Nephron (organoid): ENCODE measurements at regions not wholly inside any gene's neighbourhood (a gene's known extent, or its start where the extent isn't known, plus 50 kb on each side); places are given as distances from the start of the nearest gene placed in this dataset.

Experiments used
- H3K27ac Mint-ChIP-seq, 3 experiments: 2 replicates each; pipeline ENCODE4 v1.8.0; 2020; ENCODE audit warnings: mixed read lengths in 3 of 3, mild to moderate bottlenecking in 2 of 3, moderate library complexity in 1 of 3
- H3K27me3 Mint-ChIP-seq: 2 replicates; pipeline ENCODE4 v1.8.0; 2021; ENCODE audit warnings: low read depth, mild to moderate bottlenecking, moderate library complexity, mixed read lengths
- H3K36me3 Mint-ChIP-seq: 2 replicates; pipeline ENCODE4 v1.8.0; 2020; ENCODE audit warnings: low read depth, mixed read lengths
- H3K4me1 Mint-ChIP-seq: 2 replicates; pipeline ENCODE4 v1.8.0; 2020; ENCODE audit warnings: mixed read lengths
- H3K4me3 Mint-ChIP-seq, 3 experiments: 2 replicates each; pipeline ENCODE4 v1.8.0; 2020; ENCODE audit warnings: mild to moderate bottlenecking in 3 of 3, mixed read lengths in 3 of 3, moderate library complexity in 2 of 3
- H3K9me3 Mint-ChIP-seq: 2 replicates; pipeline ENCODE4 v1.8.0; 2020; ENCODE audit warnings: mixed read lengths
- CTCF ChIP-seq, 3 experiments: fragments of 200-600 bp; sonication (generic); IDR thresholded peaks; one replicate each; pipeline ENCODE4 v1.5.0; 2021; ENCODE audit warnings: antibody characterized with exemption in 3 of 3; ENCODE audit not compliant: unreplicated experiment in 3 of 3

DNA sequence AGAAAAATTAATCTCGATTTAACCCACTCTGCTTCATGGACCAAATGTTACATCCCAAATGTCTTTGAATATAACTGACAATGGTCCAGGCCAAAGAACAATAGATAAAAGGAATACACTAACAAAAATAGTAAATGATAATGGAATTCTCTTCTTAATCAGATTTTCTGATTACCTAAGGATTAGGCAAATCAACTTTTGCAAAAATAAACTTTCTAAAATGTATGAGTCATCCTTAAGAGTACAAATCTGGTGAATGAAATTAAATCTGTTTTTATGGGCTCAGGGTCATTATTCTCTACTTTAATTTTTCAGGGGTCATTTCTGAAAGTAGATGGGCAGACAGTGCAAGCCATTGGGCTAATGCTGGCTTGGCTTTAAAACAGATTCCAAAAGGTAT lies 102.1 kb upstream of the FAM13C start:
- no peak for TF ChIP-seq CTCF (IDR thresholded peaks at IDR 0.05; ENCODE audit: unreplicated experiment in 3 of 3)
- Mint-ChIP-seq H3K4me3 (no peak overlapping the region), H3K27ac (no peak overlapping the region), H3K9me3 (peaks cover 15% of the 10 kb centered on the region), H3K4me1 (no peaks in the 10 kb centered on the region), H3K27me3 (no peaks in the 10 kb centered on the region), H3K36me3 (no peaks in the 10 kb centered on the region)

DNA sequence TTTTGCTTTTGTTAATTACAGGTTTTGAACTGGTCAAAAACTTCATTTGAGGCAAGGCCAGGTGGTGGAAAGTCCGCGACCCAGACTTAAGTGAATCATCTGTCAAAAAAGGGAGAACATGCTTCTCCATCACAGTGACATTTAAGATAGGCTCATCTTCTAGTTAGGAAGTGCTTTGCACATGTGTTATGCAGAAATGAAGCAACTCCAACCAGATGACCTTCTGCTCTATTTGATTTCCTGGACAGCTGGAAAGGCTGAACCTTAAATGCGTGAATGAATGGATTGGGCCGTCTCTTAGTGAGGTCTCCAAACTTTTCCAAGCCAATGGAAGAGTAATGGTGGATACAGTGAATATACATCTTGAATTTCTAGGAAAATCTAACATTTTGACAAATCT lies 101.6 kb upstream of the FAM13C start:
- Mint-ChIP-seq H3K4me3 (no peak overlapping the region), H3K4me1 (no peaks in the 10 kb centered on the region), H3K27ac (no peak overlapping the region), H3K27me3 (no peaks in the 10 kb centered on the region), H3K36me3 (no peaks in the 10 kb centered on the region), H3K9me3 (peaks cover 10% of the 10 kb centered on the region)
- TF ChIP-seq CTCF (IDR thresholded peaks at IDR 0.05; ENCODE audit: unreplicated experiment in 3 of 3): no peak

GRCh38 chr10:59460601-59461000 lies 98.3 kb upstream of the FAM13C start:
- Mint-ChIP-seq H3K4me1 (no peaks in the 10 kb centered on the region), H3K27me3 (peaks cover 2% of the 10 kb centered on the region), H3K4me3 (no peak overlapping the region), H3K36me3 (no peaks in the 10 kb centered on the region), H3K9me3 (no peaks in the 10 kb centered on the region), H3K27ac (no peak overlapping the region)
- no peak for TF ChIP-seq CTCF (IDR thresholded peaks at IDR 0.05; ENCODE audit: unreplicated experiment in 3 of 3)

DNA sequence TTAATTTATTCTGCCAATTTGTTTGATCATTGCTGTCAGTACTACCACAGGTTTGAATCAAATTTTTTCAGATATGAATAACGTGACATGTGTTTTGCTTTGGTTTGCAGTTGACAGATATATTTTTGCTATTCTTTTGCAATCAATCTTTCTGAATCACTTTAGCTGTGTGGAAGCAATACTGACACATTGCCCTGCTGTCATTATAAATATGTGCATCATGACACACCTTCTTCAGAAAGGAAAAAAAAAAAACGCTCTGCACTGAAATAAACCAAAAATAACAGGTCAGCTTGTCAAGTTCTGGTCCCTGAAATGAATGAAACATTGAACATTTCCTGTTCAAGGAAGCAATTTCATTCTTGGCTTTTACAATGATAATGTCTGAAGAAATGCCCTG lies 93.8 kb upstream of the FAM13C start:
- H3K9me3 Mint-ChIP-seq: no peaks in the 10 kb centered on the region
- no peak overlapping the region for H3K27ac Mint-ChIP-seq
- no peaks in the 10 kb centered on the region for H3K36me3 Mint-ChIP-seq
- H3K27me3 Mint-ChIP-seq: peaks cover 4% of the 10 kb centered on the region
- TF ChIP-seq CTCF (IDR thresholded peaks at IDR 0.05; ENCODE audit: unreplicated experiment in 3 of 3): no peak
- H3K4me3 Mint-ChIP-seq: no peak overlapping the region
- no peaks in the 10 kb centered on the region for H3K4me1 Mint-ChIP-seq

DNA sequence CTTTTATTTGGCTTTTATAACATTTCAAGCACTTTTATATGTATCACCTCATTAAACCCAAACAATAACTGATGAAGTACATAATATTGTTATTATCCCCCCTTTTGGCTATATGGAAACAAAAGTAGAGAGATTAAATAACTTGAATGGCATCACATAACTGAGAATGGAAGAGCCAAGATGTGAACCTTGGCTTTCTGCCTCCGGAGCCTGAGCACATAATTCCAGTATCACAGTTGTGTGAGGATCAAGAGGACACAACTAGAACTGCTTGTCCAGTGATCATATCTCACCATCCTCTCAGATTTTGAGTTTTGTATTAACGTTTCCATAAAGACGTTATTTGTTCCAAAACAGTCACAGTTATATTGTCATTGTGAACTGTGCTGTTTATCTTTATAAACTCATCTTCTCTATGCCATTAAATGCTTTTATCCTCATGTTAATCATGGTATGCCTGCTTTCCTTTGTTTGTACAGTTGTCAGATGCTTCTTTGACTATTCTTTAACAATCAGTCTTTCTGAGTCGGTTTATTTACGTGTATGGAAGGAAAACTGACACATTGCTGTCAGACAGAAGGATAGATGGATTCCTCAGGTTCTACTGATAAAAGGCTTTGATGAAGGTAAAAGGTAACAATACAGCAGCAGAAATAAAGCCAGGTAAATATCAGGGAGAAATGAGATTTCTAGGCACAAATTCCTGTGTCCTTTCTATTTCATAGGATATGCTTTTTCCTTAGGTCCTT lies 92.0 kb upstream of the FAM13C start:
- no peaks in the 10 kb centered on the region for H3K4me1 Mint-ChIP-seq
- peaks cover 4% of the 10 kb centered on the region for H3K27me3 Mint-ChIP-seq
- no peak overlapping the region for H3K4me3 Mint-ChIP-seq
- no peaks in the 10 kb centered on the region for H3K9me3 Mint-ChIP-seq
- H3K27ac Mint-ChIP-seq: no peak overlapping the region
- no peaks in the 10 kb centered on the region for H3K36me3 Mint-ChIP-seq
- TF ChIP-seq CTCF (IDR thresholded peaks at IDR 0.05; ENCODE audit: unreplicated experiment in 3 of 3): no peak

DNA sequence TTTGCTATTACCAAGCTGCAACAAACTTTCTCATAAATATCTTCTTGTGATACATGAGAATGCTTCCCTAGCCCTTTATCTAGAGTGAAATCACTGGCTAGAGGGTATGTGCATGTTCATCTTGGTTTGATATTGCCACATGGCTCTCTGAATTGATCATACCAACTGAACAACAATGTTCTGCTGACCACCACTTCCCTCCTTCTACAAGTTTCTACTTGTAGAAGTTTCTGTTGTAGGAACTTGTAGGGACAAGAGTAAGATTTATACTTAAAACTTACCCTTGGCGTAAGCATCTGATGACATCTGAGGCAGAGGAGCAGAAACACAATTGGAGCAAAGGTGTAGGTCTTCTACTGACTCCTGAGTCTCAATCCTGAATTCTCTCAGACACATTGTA lies 86.3 kb upstream of the FAM13C start:
- H3K27me3 Mint-ChIP-seq: no peaks in the 10 kb centered on the region
- H3K4me3 Mint-ChIP-seq: no peak overlapping the region
- no peaks in the 10 kb centered on the region for H3K4me1 Mint-ChIP-seq
- no peak for TF ChIP-seq CTCF (IDR thresholded peaks at IDR 0.05; ENCODE audit: unreplicated experiment in 3 of 3)
- H3K27ac Mint-ChIP-seq: no peak overlapping the region
- H3K36me3 Mint-ChIP-seq: no peaks in the 10 kb centered on the region
- peaks cover under 1% of the 10 kb centered on the region for H3K9me3 Mint-ChIP-seq
